ENCODE measurements at regions not wholly inside any gene's neighbourhood (a gene's known extent, or its start where the extent isn't known, plus 50 kb on each side); places are given as distances from the start of the nearest gene placed in this dataset.

- TF ChIP-seq EP300 (IDR thresholded peaks at IDR 0.05; ENCODE audit: borderline replicate concordance), result no peak
- no peak for TF ChIP-seq FOXM1 (IDR thresholded peaks at IDR 0.05; ENCODE audit: borderline replicate concordance, low read depth)
- no peak for TF ChIP-seq MAX (IDR thresholded peaks at IDR 0.05)
- TF ChIP-seq REST (IDR thresholded peaks at IDR 0.05; ENCODE audit: low read depth), result no peak
- TF ChIP-seq RAD21 (IDR thresholded peaks at IDR 0.05; ENCODE audit: low read depth), result no peak
- no peak for TF ChIP-seq USF1 (IDR thresholded peaks at IDR 0.05)
- TF ChIP-seq YY1 (IDR thresholded peaks at IDR 0.05; ENCODE audit: low read depth), result no peak
- no peak for TF ChIP-seq EGR1 (IDR thresholded peaks at IDR 0.05)
- no peak for TF ChIP-seq TCF12 (IDR thresholded peaks at IDR 0.05; ENCODE audit: low read depth)
These were observed 260.0 kb upstream of the KAZN start for GRCh38 chr1:14338509-14338908.
